ENCODE measurements at regions not wholly inside any gene's neighbourhood (a gene's known extent, or its start where the extent isn't known, plus 50 kb on each side); places are given as distances from the start of the nearest gene placed in this dataset.

DNA sequence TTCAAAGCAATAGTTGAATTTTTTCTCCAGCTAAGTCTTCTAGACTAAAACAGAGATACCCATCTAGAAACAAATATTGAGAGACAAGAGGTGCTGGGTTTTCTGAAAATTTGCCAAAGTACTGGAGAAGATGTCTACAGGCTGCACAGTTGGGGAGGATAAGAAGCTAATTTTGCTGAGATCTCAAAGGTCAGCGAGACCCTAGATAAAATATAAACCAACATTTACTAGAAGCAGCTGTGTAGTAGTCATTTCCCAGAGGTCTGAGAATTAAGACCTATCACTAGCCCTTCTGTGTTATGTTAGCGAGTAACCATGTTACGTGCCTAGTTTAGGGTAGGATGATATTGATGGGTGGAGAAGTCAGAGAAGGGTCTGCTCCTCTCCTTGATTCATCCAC, 208.5 kb upstream of the TNC start:
- TF ChIP-seq, protein P1, sequence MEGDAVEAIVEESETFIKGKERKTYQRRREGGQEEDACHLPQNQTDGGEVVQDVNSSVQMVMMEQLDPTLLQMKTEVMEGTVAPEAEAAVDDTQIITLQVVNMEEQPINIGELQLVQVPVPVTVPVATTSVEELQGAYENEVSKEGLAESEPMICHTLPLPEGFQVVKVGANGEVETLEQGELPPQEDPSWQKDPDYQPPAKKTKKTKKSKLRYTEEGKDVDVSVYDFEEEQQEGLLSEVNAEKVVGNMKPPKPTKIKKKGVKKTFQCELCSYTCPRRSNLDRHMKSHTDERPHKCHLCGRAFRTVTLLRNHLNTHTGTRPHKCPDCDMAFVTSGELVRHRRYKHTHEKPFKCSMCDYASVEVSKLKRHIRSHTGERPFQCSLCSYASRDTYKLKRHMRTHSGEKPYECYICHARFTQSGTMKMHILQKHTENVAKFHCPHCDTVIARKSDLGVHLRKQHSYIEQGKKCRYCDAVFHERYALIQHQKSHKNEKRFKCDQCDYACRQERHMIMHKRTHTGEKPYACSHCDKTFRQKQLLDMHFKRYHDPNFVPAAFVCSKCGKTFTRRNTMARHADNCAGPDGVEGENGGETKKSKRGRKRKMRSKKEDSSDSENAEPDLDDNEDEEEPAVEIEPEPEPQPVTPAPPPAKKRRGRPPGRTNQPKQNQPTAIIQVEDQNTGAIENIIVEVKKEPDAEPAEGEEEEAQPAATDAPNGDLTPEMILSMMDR (IDR thresholded peaks at IDR 0.05): no peak
- no peak for TF ChIP-seq POLR2A (IDR thresholded peaks at IDR 0.05)
- TF ChIP-seq EP300 (IDR thresholded peaks at IDR 0.05): no peak

Data from tibial nerve (tissue), 4 donors.